OCI-LY7 (cell line): ENCODE measurements at regions not wholly inside any gene's neighbourhood (a gene's known extent, or its start where the extent isn't known, plus 50 kb on each side); places are given as distances from the start of the nearest gene placed in this dataset.

Experiments used
- BruUV-seq: library from RNA; stranded (reverse); fragments of 400-500 nt; replicated peaks from 2 replicates; lab custom pipeline; 2021; lab: Mats Ljungman, UMichigan
- CTCF ChIA-PET: fragments of 300-600 bp; sonication (Branson Sonifier 250); formaldehyde crosslinking; loops from one replicate; lab custom pipeline; 2022; ENCODE audit warnings: antibody characterized with exemption; ENCODE audit not compliant: unreplicated experiment; lab: Charles Lee
- POLR2A ChIA-PET: fragments of 300-600 bp; sonication (Branson Sonifier 250); formaldehyde crosslinking; loops from one replicate; lab custom pipeline; 2022; ENCODE audit warnings: antibody characterized with exemption; lab: Charles Lee
- DNase-seq: peaks from one replicate; pipeline ENCODE4 v3.0.0-alpha.2; 2015; ENCODE audit warnings: low spot score
- H2AFZ ChIP-seq: fragments of 200-600 bp; sonication (generic), shearing (Covaris generic); 2 replicates; pipeline ENCODE4 v1.6.1; 2014; ENCODE audit warnings: mild to moderate bottlenecking, antibody characterized with exemption, low read length, moderate library complexity
- H3K27ac ChIP-seq: fragments of 200-600 bp; sonication (generic); 2 replicates; pipeline ENCODE4 v1.5.1; 2014; ENCODE audit warnings: mixed run types, low read depth, mild to moderate bottlenecking, moderate library complexity, low read length, inconsistent platforms; ENCODE audit not compliant: poor library complexity, severe bottlenecking
- H3K36me3 ChIP-seq: fragments of 200-600 bp; sonication (generic); 2 replicates; pipeline ENCODE4 v1.6.1; 2014; ENCODE audit warnings: mild to moderate bottlenecking, antibody characterized with exemption, low read length, moderate library complexity, mixed read lengths; ENCODE audit not compliant: insufficient read depth
- H3K4me1 ChIP-seq: fragments of 200-600 bp; sonication (generic); 2 replicates; pipeline ENCODE4 v1.5.1; 2014; ENCODE audit warnings: mild to moderate bottlenecking, low read length; ENCODE audit not compliant: insufficient read depth, poor library complexity, severe bottlenecking
- H3K4me2 ChIP-seq: fragments of 200-600 bp; sonication (generic); 2 replicates; pipeline ENCODE4 v1.6.1; 2014; ENCODE audit warnings: mild to moderate bottlenecking, low read length
- H3K4me3 ChIP-seq: fragments of 200-600 bp; sonication (generic); 2 replicates; pipeline ENCODE4 v1.5.1; 2014; ENCODE audit warnings: mild to moderate bottlenecking, low read depth, low read length; ENCODE audit not compliant: poor library complexity, severe bottlenecking
- H3K79me2 ChIP-seq: fragments of 200-600 bp; sonication (generic); 2 replicates; pipeline ENCODE4 v1.6.1; 2016; ENCODE audit warnings: low read depth, mild to moderate bottlenecking, low read length, moderate library complexity, mixed read lengths; ENCODE audit not compliant: insufficient read depth
- H3K9me2 ChIP-seq: fragments of 200-600 bp; sonication (generic); 2 replicates; pipeline ENCODE4 v1.6.1; 2016; ENCODE audit warnings: mild to moderate bottlenecking, low read length, mixed read lengths; ENCODE audit not compliant: insufficient read depth
- H3K9me3 ChIP-seq: fragments of 200-600 bp; sonication (generic); 2 replicates; pipeline ENCODE4 v1.6.1; 2014; ENCODE audit warnings: mild to moderate bottlenecking, mixed run types, low read length, mixed read lengths
- H4K20me1 ChIP-seq: fragments of 200-600 bp; sonication (generic); 2 replicates; pipeline ENCODE4 v1.6.1; 2014; ENCODE audit warnings: mild to moderate bottlenecking, antibody characterized with exemption, low read length, moderate library complexity, mixed read lengths; ENCODE audit not compliant: insufficient read depth
- EZH2phosphoT487 ChIP-seq: fragments of 200-600 bp; sonication (generic); IDR thresholded peaks from 2 replicates; pipeline ENCODE4 v1.6.1; 2018; ENCODE audit warnings: low read depth, borderline replicate concordance, mild to moderate bottlenecking, mixed run types, antibody characterized with exemption, low read length, moderate library complexity, mixed read lengths
- intact Hi-C: fragments of 100-400 bp; cut with micrococcal nuclease; formaldehyde crosslinking; loops from one replicate; pipeline ENCODE4 v1.10.0; 2022; ENCODE audit not compliant: unreplicated experiment
- TF ChIP-seq, protein P1 (sequence below): fragments of 200-600 bp; sonication (generic); conservative IDR thresholded peaks from 2 replicates; pipeline ENCODE4 v1.5.1; 2014; ENCODE audit warnings: mild to moderate bottlenecking, antibody characterized with exemption, low read length, moderate library complexity, mixed read lengths

DNA sequence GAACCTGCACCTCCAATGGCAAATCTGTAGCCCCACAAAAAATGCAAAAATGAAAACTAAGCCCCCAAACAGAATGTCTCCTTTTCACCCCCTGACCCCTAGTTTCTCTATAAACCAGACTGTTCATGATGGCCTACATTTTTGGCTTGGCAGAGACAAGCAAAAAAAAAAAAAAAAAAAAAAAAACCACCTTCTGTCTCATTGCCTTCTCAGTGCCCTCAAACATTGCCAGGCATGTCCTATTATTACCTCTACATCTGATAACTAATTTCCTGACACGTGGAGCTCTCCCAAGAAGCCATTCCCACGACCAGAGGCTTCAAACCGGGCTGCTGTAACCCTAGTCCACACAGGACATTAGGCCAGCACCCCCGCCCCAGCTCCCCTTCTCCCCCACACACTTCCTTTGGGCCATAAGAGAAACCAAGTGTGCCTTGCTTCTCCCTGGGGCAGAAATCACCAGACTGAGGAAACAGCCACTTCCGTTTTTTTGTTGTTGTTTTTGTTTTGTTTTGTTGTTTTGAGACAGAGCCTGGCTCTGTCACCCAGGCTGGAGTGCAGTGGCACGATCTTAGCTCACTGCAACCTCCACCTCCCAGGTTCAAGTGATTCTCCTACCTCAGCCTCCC is 65.4 kb downstream of the GPR6 start:
- ChIA-PET CTCF (interaction anchor here (0.9 kb wide), 1 partner anchor 43 kb away, joined by 3 read pairs; no protein-coding TSS in a partner anchor), POLR2A (interaction anchor here (0.5 to 1.7 kb wide), 6 partner anchors 24 to 1083 kb away, joined by 3 to 7 read pairs (median 4); partner anchors contain the start of genes AK9 and FIG4)
- Histone ChIP-seq H3K9me2 (no peaks in the 10 kb centered on the region), H3K4me2 (no peak overlapping the region), H3K4me3 (no peak overlapping the region), H3K36me3 (no peaks in the 10 kb centered on the region), H3K27ac (no peak overlapping the region), H2AFZ (no peak overlapping the region; the same call in 1 of the 2 replicates), H3K79me2 (no peaks in the 10 kb centered on the region), H3K4me1 (peaks cover 15% of the 10 kb centered on the region), H4K20me1 (no peaks in the 10 kb centered on the region), H3K9me3 (peaks cover 8% of the 10 kb centered on the region)
- TF ChIP-seq, protein P1, sequence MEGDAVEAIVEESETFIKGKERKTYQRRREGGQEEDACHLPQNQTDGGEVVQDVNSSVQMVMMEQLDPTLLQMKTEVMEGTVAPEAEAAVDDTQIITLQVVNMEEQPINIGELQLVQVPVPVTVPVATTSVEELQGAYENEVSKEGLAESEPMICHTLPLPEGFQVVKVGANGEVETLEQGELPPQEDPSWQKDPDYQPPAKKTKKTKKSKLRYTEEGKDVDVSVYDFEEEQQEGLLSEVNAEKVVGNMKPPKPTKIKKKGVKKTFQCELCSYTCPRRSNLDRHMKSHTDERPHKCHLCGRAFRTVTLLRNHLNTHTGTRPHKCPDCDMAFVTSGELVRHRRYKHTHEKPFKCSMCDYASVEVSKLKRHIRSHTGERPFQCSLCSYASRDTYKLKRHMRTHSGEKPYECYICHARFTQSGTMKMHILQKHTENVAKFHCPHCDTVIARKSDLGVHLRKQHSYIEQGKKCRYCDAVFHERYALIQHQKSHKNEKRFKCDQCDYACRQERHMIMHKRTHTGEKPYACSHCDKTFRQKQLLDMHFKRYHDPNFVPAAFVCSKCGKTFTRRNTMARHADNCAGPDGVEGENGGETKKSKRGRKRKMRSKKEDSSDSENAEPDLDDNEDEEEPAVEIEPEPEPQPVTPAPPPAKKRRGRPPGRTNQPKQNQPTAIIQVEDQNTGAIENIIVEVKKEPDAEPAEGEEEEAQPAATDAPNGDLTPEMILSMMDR: no peak
- TF ChIP-seq EZH2phosphoT487: no peak
- DNase-seq: no peak
- intact Hi-C loops: no loop called here
- BruUV-seq: no TSS peak

DNA sequence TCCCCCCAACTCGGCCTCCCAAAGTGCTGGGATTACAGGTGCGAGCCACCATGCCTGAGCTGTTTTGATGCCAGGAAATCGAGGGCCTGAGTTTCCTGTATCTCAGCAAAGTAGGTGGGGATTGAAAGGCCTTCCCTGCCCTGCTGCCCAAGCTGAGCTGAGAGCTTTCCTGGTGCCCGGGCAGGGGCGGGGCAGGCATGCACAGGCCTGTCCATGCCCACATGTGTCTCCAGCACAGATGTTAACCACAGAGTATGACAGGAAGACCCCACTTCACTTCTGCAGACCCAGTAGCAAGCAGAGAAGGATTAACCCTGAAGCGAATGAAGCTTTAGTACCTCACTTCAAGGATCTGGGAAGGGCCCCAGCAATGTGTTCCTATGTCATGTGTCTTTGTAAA is 66.0 kb downstream of the GPR6 start:
- Histone ChIP-seq H3K79me2 (no peaks in the 10 kb centered on the region), H3K4me3 (no peak overlapping the region), H3K4me2 (no peak overlapping the region), H4K20me1 (no peaks in the 10 kb centered on the region), H3K9me2 (no peaks in the 10 kb centered on the region), H3K4me1 (peaks cover 15% of the 10 kb centered on the region), H2AFZ (no peak overlapping the region), H3K9me3 (peaks cover 8% of the 10 kb centered on the region), H3K27ac (no peak overlapping the region), H3K36me3 (no peaks in the 10 kb centered on the region)
- CTCF ChIA-PET: interaction anchor here (0.9 kb wide), 1 partner anchor 43 kb away, joined by 3 read pairs; no protein-coding TSS in a partner anchor
- no TSS peak for BruUV-seq
- intact Hi-C loops: no loop called here
- POLR2A ChIA-PET: interaction anchor here (0.6 to 1.7 kb wide), 9 partner anchors 16 to 1082 kb away, joined by 3 to 8 read pairs (median 3); partner anchors contain the start of genes AK9 and FIG4
- DNase-seq: no peak
- TF ChIP-seq, protein P1: no peak
- no peak for TF ChIP-seq EZH2phosphoT487

DNA sequence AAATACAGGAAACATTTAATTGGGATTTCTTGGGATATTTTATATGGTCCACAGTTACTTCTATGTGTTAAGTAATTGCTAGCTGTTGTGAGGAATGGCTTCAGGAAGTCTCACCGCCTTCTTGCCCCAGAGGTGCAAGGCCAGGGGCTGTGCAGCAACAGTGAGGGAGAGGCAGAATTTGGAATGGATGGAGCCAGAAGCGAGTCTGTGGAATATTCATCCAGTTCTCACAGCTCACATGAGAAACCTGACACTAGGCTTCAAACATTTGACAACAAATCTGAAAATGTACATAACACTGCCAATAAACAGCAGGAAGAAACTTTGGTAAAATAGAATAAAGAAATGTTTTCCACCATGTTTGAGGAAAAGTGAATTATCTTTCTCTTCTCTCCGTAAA is 66.5 kb downstream of the GPR6 start:
- no peak overlapping the region for H2AFZ ChIP-seq
- ChIA-PET CTCF (no interaction called here), POLR2A (interaction anchor here (0.7 to 1.7 kb wide), 7 partner anchors 17 to 655 kb away, joined by 3 to 8 read pairs (median 4); partner anchors contain the start of genes AK9 and FIG4)
- BruUV-seq: no TSS peak
- H3K9me2 ChIP-seq: no peaks in the 10 kb centered on the region
- H3K79me2 ChIP-seq: no peaks in the 10 kb centered on the region
- no peak overlapping the region for H3K27ac ChIP-seq
- no peak for DNase-seq
- no peaks in the 10 kb centered on the region for H3K36me3 ChIP-seq
- no peaks in the 10 kb centered on the region for H4K20me1 ChIP-seq
- H3K4me3 ChIP-seq: no peak overlapping the region
- H3K4me1 ChIP-seq: peaks cover 13% of the 10 kb centered on the region
- H3K4me2 ChIP-seq: no peak overlapping the region
- no peak for TF ChIP-seq EZH2phosphoT487
- TF ChIP-seq, protein P1: no peak
- H3K9me3 ChIP-seq: peaks cover 8% of the 10 kb centered on the region
- intact Hi-C loops: no loop called here
